Activated T-cell treated with anti-CD3 and anti-CD28 coated beads, Interleukin-2, amount 50 U/mL, for 24 hours (primary cell): ENCODE measurements at regions not wholly inside any gene's neighbourhood (a gene's known extent, or its start where the extent isn't known, plus 50 kb on each side); places are given as distances from the start of the nearest gene placed in this dataset.

Experiments used
- DNase-seq: peaks from one replicate; pipeline ENCODE4 v3.0.0-alpha.2; 2020
- H3K27ac Mint-ChIP-seq: 2 replicates; pipeline ENCODE4 v1.8.0; 2020; ENCODE audit warnings: mild to moderate bottlenecking, mixed read lengths
- H3K27me3 Mint-ChIP-seq: 2 replicates; pipeline ENCODE4 v1.8.0; 2020; ENCODE audit warnings: mixed read lengths
- H3K36me3 Mint-ChIP-seq: 2 replicates; pipeline ENCODE4 v1.8.0; 2020; ENCODE audit warnings: low read depth, mixed read lengths
- H3K4me1 Mint-ChIP-seq: 2 replicates; pipeline ENCODE4 v1.8.0; 2020; ENCODE audit warnings: low read depth, mixed read lengths
- H3K4me3 Mint-ChIP-seq: 2 replicates; pipeline ENCODE4 v1.8.0; 2020; ENCODE audit warnings: mild to moderate bottlenecking, moderate library complexity, mixed read lengths
- H3K9me3 Mint-ChIP-seq: 2 replicates; pipeline ENCODE4 v1.8.0; 2020; ENCODE audit warnings: mixed read lengths

DNA sequence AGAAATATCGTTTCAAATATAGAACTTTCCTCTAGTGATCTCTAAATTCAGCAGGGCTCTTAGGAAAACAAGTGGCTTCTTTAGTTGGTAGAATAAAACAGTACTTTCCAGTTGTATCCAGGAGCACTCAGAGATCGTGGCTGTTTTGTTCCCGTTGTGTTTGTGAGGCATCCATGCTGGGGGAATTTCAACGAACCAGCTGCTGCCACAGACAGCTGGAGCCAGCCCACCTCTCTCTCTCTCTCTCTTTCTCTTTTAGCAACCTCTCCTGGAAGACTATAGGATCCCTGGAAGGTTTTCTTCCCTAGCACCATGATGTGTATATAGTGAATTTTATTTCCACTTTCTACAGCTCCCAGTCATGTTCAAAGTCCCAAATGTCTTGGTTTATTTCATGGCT, 1116.0 kb upstream of the SEMA6A start:
- Mint-ChIP-seq H3K36me3 (no peaks in the 10 kb centered on the region), H3K27me3 (no peaks in the 10 kb centered on the region), H3K4me3 (no peak overlapping the region), H3K4me1 (no peaks in the 10 kb centered on the region), H3K9me3 (peaks cover under 1% of the 10 kb centered on the region), H3K27ac (no peak overlapping the region)
- no peak for DNase-seq

DNA sequence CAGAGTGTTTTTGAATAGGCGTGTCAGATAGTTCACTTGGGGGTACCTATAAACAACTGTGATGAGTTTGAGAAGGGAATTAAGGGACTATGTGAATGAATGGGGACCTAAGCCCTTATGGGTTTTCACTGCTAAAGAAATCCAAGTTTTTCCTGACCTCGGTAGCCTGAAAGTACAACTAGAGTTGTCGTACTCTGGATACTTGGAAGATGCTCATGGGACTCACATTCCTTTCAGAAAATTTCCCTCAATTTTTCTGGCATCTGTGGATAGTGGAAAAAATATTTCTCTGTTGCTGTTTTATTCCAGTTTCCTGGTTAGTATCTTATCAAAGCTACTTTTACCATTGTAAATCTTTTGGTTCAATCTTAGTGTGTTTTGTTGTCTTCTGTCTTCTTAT, 1112.3 kb upstream of the SEMA6A start:
- no peaks in the 10 kb centered on the region for H3K36me3 Mint-ChIP-seq
- no peak overlapping the region for H3K27ac Mint-ChIP-seq

DNA sequence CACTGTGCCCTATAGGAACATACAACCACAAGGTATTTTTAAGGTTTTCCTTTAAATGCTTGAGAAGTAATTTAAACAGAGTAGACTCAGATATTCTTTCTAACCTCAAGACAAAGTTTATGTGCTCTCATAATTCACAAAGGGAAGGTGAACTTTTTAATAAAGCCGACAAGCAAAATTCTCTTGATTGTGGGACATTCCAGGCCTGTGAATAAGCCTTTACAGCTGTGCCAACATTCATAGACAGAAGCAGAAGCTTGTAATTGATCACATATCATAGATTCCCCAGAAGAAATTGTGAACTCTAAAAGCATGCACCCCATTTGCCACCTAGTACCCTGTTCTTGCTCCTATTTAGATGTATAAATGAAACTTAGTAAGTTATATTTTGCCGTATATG, 1107.8 kb upstream of the SEMA6A start:
- Mint-ChIP-seq H3K4me1 (no peaks in the 10 kb centered on the region), H3K27me3 (no peaks in the 10 kb centered on the region), H3K9me3 (peaks cover 6% of the 10 kb centered on the region), H3K36me3 (no peaks in the 10 kb centered on the region), H3K27ac (no peak overlapping the region), H3K4me3 (no peak overlapping the region)
- no peak for DNase-seq

More for the DNA sequence above, 1112.3 kb upstream of the SEMA6A start:
- Mint-ChIP-seq H3K4me1 (no peaks in the 10 kb centered on the region), H3K9me3 (peaks cover 3% of the 10 kb centered on the region), H3K4me3 (no peak overlapping the region), H3K27me3 (no peaks in the 10 kb centered on the region)
- no peak for DNase-seq

DNA sequence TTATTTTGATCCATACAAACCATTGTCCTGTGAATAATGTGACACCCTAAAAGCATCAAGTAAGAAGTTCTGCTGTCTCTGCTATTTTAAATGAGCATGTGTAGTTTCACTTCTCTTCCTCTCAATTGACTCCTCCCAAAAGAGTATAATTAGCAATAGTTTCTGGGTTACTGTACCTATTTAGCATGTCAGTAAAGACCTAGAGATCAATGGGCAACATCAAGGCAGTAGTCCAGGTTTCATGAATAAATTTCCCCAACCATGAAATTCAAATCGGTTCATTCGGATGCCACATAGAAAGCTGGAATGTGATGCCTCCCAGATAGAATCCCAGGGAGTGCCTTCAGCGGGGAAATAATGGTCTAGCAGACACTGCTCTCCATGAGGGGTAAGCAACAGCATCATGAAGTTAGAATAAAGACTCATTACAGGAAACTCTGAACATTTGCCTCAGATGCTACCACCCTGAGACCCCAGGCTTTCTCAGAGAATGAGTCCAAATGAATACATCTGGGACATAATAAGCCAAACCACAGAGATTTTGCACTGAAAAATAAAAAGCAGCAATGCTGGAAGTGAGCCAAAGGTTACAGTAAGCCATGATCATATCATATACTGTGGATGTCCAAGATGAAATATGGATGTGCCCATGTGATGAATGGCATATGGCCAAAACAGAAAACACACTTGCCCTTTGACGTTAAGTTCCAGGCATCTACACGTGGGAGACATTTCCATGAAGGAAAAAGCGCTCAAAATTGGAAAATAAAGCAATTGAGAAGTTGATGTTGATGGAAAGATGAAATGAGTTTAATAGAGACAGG, 1107.0 kb upstream of the SEMA6A start:
- H3K27me3 Mint-ChIP-seq: no peaks in the 10 kb centered on the region
- H3K4me3 Mint-ChIP-seq: no peak overlapping the region
- H3K36me3 Mint-ChIP-seq: no peaks in the 10 kb centered on the region
- DNase-seq: no peak
- H3K9me3 Mint-ChIP-seq: peaks cover 6% of the 10 kb centered on the region
- H3K27ac Mint-ChIP-seq: no peak overlapping the region
- H3K4me1 Mint-ChIP-seq: no peaks in the 10 kb centered on the region

DNA sequence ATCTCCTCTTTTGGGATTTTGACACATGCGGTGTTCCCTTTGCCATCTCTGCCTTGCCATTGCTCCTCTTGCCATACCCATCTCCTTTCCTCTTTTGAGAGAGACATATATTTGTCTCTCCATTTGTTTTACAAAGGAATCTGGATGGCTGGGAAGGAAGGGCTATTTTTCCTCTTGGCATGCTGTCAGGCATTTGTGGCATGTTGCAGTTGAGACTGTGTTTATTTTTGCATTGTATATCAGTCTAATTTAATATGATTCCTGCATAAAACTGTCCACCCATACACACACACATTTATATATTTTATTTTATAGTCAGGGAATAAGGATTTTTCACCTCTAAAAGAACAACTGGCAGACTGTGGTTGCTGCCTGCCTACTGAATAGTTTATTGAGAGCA, 1105.8 kb upstream of the SEMA6A start:
- no peaks in the 10 kb centered on the region for H3K36me3 Mint-ChIP-seq
- no peak for DNase-seq
- no peak overlapping the region for H3K4me3 Mint-ChIP-seq

DNA sequence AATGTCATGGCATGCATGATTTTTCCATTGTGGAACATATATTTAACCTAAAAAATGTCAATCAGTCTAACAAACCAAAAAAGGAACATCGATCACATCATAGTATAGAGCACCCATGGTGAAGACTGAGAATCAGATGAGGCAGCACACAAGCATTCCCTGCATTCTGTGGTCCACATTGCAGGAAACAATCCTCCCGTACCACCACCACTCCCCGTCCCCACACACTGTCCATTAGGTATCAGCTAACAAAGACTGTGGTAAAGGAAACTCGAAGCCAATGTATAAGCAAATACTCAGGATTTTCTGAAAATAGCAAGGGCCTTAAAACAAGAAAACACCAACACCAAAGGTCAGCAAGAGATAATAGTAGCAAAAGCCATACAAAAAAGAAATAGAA, 1104.4 kb upstream of the SEMA6A start:
- H3K4me3 Mint-ChIP-seq: no peak overlapping the region
- no peaks in the 10 kb centered on the region for H3K27me3 Mint-ChIP-seq
- no peaks in the 10 kb centered on the region for H3K4me1 Mint-ChIP-seq
- H3K36me3 Mint-ChIP-seq: no peaks in the 10 kb centered on the region
- H3K9me3 Mint-ChIP-seq: peaks cover 3% of the 10 kb centered on the region
- no peak overlapping the region for H3K27ac Mint-ChIP-seq
- no peak for DNase-seq

More for the DNA sequence above, 1105.8 kb upstream of the SEMA6A start:
- Mint-ChIP-seq H3K4me1 (no peaks in the 10 kb centered on the region), H3K27ac (no peak overlapping the region), H3K27me3 (no peaks in the 10 kb centered on the region), H3K9me3 (peaks cover 6% of the 10 kb centered on the region)

DNA sequence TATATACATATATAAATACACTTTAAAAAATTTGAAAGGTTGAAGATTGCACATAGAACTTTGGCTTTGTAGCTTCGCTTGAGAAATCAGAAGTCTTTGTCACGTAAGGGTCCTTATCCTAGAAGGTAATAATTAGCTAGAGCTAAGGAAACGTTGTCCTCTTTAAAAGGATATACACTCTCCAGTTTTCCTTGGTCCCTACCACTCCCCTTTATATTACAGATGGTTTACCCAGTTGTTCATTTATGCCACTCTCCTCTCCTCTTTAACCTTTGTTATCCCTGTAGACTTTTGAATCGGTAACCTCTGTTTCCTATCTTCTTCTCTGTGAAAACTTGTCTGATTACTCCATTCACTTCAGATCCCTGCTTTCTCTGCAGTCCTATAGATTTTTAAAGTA, 1101.0 kb upstream of the SEMA6A start:
- peaks cover 6% of the 10 kb centered on the region for H3K9me3 Mint-ChIP-seq
- H3K27ac Mint-ChIP-seq: no peak overlapping the region
- no peak overlapping the region for H3K4me3 Mint-ChIP-seq
- DNase-seq: no peak
- H3K4me1 Mint-ChIP-seq: no peaks in the 10 kb centered on the region
- H3K27me3 Mint-ChIP-seq: no peaks in the 10 kb centered on the region
- no peaks in the 10 kb centered on the region for H3K36me3 Mint-ChIP-seq

DNA sequence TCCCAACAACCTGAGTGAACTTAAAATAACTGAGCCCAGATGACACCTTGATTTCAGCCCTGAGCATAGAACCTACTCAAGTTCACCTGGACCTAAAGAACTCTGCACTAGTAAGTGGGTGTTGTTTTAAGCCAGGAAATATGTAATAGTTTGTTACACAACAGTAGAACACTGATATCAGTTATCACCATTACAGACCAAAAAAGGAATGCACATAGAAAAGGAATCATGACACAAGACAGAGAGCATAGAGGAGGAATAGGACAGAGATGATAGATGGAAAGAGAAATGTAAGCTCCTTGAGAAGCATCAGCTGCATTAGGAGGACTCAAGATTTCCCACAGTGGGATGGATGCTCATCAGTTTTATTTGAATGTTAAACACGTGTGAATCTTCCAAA, 1096.9 kb upstream of the SEMA6A start:
- Mint-ChIP-seq H3K36me3 (no peaks in the 10 kb centered on the region), H3K9me3 (peaks cover 8% of the 10 kb centered on the region), H3K4me1 (no peaks in the 10 kb centered on the region), H3K27ac (no peak overlapping the region), H3K4me3 (no peak overlapping the region), H3K27me3 (no peaks in the 10 kb centered on the region)
- no peak for DNase-seq

DNA sequence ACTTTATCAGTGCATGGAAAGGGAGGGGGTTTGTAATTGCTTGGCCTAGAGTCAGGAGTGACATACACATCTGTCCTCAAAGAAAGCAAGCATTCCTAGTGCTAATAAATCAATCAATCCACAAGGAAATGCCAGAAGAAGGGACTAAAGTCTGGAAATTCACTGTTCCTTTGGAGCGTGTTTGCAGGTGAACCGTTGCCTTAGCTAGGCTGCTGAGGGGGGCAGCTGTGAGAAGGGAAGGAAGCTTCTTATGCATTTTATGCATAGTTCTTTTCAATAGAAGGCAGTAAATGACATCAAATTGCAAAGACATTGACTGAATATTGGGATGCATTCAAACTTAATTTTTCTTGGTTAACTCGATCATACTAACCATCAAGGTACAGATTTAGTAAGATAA, 1092.5 kb upstream of the SEMA6A start:
- H3K4me1 Mint-ChIP-seq: no peaks in the 10 kb centered on the region
- H3K36me3 Mint-ChIP-seq: no peaks in the 10 kb centered on the region
- no peak for DNase-seq
- no peak overlapping the region for H3K27ac Mint-ChIP-seq
- peaks cover 14% of the 10 kb centered on the region for H3K9me3 Mint-ChIP-seq
- no peaks in the 10 kb centered on the region for H3K27me3 Mint-ChIP-seq
- H3K4me3 Mint-ChIP-seq: no peak overlapping the region

DNA sequence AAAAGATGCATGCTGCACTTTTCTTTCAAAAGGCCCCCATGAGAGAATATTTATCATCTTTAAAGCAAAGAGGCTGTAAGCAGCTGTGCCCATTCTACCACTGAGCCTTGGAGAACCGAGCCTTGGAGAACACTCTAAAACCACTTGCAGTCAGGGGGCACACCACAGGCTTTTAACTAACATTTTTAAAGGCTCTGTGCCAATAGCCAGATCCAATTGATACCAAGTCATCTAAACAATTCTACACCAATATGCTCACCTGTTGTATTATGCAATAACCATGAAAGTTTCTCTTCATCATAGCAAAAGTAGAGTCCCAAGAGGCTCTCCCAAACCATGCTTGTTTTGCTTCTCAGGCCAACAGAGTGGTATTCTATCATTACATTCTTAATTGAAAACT, 1090.5 kb upstream of the SEMA6A start:
- Mint-ChIP-seq H3K4me1 (no peaks in the 10 kb centered on the region), H3K27ac (no peak overlapping the region), H3K27me3 (no peaks in the 10 kb centered on the region), H3K4me3 (no peak overlapping the region), H3K36me3 (no peaks in the 10 kb centered on the region), H3K9me3 (peaks cover 6% of the 10 kb centered on the region)
- no peak for DNase-seq

DNA sequence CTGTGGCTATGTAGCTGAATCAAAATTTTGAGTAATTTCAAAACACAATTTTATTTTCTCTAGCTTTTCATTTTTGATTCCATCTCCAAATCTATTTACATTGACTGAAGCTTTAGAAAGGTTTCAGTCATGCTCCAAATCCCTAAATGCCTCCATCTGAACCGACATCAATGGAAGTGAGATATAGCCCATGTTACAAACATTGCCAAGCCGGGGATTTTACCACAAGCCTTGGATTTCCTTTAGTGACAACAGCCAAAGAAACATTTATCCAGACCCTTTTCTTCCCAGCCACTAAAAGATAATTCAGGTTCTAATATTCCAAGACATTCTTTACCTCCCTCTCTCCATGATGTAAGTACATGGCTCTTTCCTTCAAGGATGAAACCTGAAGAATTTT, 1087.7 kb upstream of the SEMA6A start:
- H3K4me1 Mint-ChIP-seq: no peaks in the 10 kb centered on the region
- DNase-seq: no peak
- no peaks in the 10 kb centered on the region for H3K36me3 Mint-ChIP-seq
- H3K4me3 Mint-ChIP-seq: no peak overlapping the region
- H3K27me3 Mint-ChIP-seq: no peaks in the 10 kb centered on the region
- H3K9me3 Mint-ChIP-seq: peaks cover 8% of the 10 kb centered on the region
- H3K27ac Mint-ChIP-seq: no peak overlapping the region

DNA sequence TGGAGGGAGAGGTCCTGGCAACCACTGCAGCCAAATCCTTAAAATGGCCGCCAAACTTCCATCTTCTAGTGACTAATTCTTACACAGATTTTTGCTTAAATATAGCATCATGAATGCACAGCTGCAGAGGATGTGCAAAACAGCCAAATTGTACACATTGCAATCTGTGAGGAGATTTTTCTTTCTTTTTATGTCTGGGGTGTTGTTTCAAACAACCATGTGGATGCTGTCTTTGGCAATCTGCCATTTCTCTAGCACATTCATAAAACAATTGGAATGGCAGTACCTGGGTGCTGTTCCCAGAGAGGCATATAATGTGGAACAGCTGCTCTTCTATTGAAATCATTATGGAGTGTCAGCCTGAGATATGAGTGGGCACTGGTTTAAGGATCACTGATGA, 1082.9 kb upstream of the SEMA6A start:
- Mint-ChIP-seq H3K4me1 (no peaks in the 10 kb centered on the region), H3K36me3 (no peaks in the 10 kb centered on the region), H3K4me3 (no peak overlapping the region), H3K27me3 (no peaks in the 10 kb centered on the region), H3K9me3 (peaks cover 9% of the 10 kb centered on the region), H3K27ac (no peak overlapping the region)
- no peak for DNase-seq

DNA sequence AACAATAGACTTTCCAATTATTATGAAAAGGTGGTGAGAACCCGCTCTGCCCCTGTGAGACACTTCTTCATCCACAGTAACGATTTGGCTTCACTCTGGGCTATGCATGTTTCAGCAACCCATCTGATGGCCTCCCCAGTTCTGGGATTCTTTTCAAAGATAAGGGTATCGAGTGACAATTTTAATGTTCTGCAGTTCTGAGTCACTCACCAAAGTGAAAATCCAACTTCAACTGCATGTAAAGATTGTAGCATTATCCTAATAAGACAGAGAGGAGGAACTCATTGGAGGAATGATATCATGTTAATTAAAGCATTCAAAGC, 1078.3 kb upstream of the SEMA6A start:
- Mint-ChIP-seq H3K4me1 (no peaks in the 10 kb centered on the region), H3K9me3 (peaks cover 7% of the 10 kb centered on the region), H3K27me3 (no peaks in the 10 kb centered on the region), H3K36me3 (no peaks in the 10 kb centered on the region), H3K27ac (no peak overlapping the region), H3K4me3 (no peak overlapping the region)
- no peak for DNase-seq

DNA sequence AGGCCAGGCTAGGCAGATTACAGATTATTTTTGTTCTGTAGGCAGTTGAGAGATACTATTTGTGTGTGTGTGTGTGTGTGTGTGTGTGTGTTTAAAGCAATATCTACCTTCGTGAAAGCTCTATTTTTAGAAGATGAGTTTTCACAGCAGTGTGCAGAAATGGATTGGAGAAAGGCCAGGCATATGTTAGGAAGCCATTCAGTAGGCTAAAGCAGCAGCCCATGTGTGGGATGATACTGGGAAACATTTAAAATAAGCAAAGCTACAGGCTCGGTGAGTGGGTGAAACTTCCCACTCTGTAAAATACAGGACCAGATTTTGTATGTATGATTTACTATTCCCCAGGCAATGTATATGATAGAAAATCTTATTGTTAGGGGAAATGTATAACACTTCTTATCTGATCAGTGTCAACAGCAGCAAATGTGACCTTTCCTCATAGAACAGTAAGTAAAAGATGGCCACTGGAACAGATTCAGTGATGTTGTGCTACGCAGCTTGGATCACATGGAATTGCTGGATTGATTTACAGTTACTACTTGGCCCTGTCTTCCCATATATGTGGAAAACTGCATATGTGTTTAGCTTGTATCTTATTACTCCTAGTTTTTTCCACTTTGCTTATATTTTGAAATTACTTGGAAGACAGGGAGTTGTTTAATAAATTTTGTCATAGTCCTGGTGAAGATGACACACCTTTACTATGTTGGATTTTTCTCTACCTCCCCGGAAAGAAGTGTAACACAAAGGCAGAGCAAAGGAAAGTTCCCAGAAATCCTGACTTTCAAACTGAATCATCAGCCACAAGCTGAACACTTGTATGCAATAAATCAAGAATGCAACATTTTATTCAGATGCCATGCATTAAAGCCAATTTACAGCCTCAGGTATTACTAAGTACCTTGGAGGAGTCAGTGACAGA, 1077.7 kb upstream of the SEMA6A start:
- no peaks in the 10 kb centered on the region for H3K36me3 Mint-ChIP-seq
- DNase-seq: no peak
- peaks cover 7% of the 10 kb centered on the region for H3K9me3 Mint-ChIP-seq
- H3K27ac Mint-ChIP-seq: no peak overlapping the region
- H3K27me3 Mint-ChIP-seq: no peaks in the 10 kb centered on the region
- no peak overlapping the region for H3K4me3 Mint-ChIP-seq
- no peaks in the 10 kb centered on the region for H3K4me1 Mint-ChIP-seq

DNA sequence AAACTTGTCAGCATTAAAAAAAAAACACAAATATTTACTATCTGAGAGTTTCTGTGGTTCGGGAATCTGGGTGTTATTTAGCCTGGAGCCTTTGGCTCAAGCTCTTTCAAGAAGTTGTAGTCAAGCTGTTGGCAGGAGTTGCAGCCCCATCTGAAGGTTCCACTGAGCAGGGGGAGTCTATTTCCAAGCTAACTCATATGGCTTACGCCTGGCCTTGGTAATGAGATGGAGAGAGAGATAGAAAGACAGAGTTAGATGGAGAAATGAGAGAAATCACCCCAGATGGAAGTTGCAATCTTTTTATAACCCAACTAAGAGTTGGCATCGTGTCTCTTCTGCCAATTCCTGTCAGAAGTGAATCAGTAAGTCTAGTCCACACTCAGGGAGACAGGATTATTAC, 1075.2 kb upstream of the SEMA6A start:
- H3K9me3 Mint-ChIP-seq: peaks cover 3% of the 10 kb centered on the region
- H3K4me3 Mint-ChIP-seq: no peak overlapping the region
- no peaks in the 10 kb centered on the region for H3K27me3 Mint-ChIP-seq
- no peaks in the 10 kb centered on the region for H3K36me3 Mint-ChIP-seq
- no peak for DNase-seq
- H3K27ac Mint-ChIP-seq: no peak overlapping the region
- no peaks in the 10 kb centered on the region for H3K4me1 Mint-ChIP-seq
